Trophoblast cell (in vitro differentiated cells and primary cell): ENCODE measurements at regions not wholly inside any gene's neighbourhood (a gene's known extent, or its start where the extent isn't known, plus 50 kb on each side); places are given as distances from the start of the nearest gene placed in this dataset.
"Not testable (repeated sequence)": the region's sequence is repeated elsewhere in the genome, so short reads cannot be mapped to it uniquely, and the experiment has no call there.

ENCODE experiments used
- DNase-seq, 2 donors: peaks; one replicate each; pipeline ENCODE4 v3.0.0-alpha.2; 2016
- H2AFZ ChIP-seq: 2 replicates; pipeline ENCODE4 v1.6.1; 2013; ENCODE audit warnings: low read length, moderate library complexity, mild to moderate bottlenecking; ENCODE audit not compliant: insufficient read depth, poor library complexity
- H2AK5ac ChIP-seq: 2 replicates; pipeline ENCODE4 v1.6.1; 2013; ENCODE audit warnings: mild to moderate bottlenecking, low read length
- H2BK120ac ChIP-seq: 2 replicates; pipeline ENCODE4 v1.6.1; 2013; ENCODE audit warnings: low read length, mild to moderate bottlenecking, moderate library complexity; ENCODE audit not compliant: insufficient read depth, poor library complexity
- H2BK12ac ChIP-seq: 2 replicates; pipeline ENCODE4 v1.6.1; 2013; ENCODE audit warnings: mild to moderate bottlenecking, low read length, moderate library complexity
- H2BK5ac ChIP-seq: 2 replicates; pipeline ENCODE4 v1.6.1; 2013; ENCODE audit warnings: low read length, low read depth, moderate library complexity, mild to moderate bottlenecking; ENCODE audit not compliant: poor library complexity
- H3K14ac ChIP-seq: 2 replicates; pipeline ENCODE4 v1.6.1; 2013; ENCODE audit warnings: mild to moderate bottlenecking, low read length
- H3K18ac ChIP-seq: 2 replicates; pipeline ENCODE4 v1.6.1; 2013; ENCODE audit warnings: mild to moderate bottlenecking, low read length
- H3K23ac ChIP-seq: 2 replicates; pipeline ENCODE4 v1.6.1; 2013; ENCODE audit warnings: low read length
- H3K27ac ChIP-seq: 2 replicates; pipeline ENCODE4 v1.5.1; 2013; ENCODE audit warnings: low read depth, mild to moderate bottlenecking, inconsistent platforms, low read length, moderate library complexity
- H3K27me3 ChIP-seq: 2 replicates; pipeline ENCODE4 v1.6.1; 2013; ENCODE audit warnings: inconsistent platforms, mild to moderate bottlenecking, low read length, moderate library complexity; ENCODE audit not compliant: insufficient read depth
- H3K36me3 ChIP-seq, 2 experiments: 1 replicate in 1 of 2; 2 replicates in 1 of 2; pipeline ENCODE4 v1.6.1; 2013; ENCODE audit warnings: low read length in 2 of 2, mild to moderate bottlenecking in 2 of 2, moderate library complexity in 1 of 2; ENCODE audit not compliant: insufficient read depth in 2 of 2, control insufficient read depth in 1 of 2
- H3K4ac ChIP-seq: 2 replicates; pipeline ENCODE4 v1.6.1; 2013; ENCODE audit warnings: low read depth, mild to moderate bottlenecking, low read length, moderate library complexity
- H3K4me1 ChIP-seq, 2 experiments: 1 replicate in 1 of 2; 2 replicates in 1 of 2; pipeline ENCODE4 v1.6.1; 2013; ENCODE audit warnings: low read length in 2 of 2, mild to moderate bottlenecking in 2 of 2, moderate library complexity in 1 of 2; ENCODE audit not compliant: insufficient read depth in 2 of 2, control insufficient read depth in 1 of 2
- H3K4me2 ChIP-seq: 2 replicates; pipeline ENCODE4 v1.6.1; 2013; ENCODE audit warnings: inconsistent platforms, mild to moderate bottlenecking, low read length, moderate library complexity
- H3K4me3 ChIP-seq: 2 replicates; pipeline ENCODE4 v1.5.1; 2013; ENCODE audit warnings: mild to moderate bottlenecking, low read depth, low read length, inconsistent platforms
- H3K79me1 ChIP-seq: one replicate; pipeline ENCODE4 v1.6.1; 2013; ENCODE audit warnings: low read length
- H3K79me2 ChIP-seq: 2 replicates; pipeline ENCODE4 v1.6.1; 2013; ENCODE audit warnings: low read length, mild to moderate bottlenecking; ENCODE audit not compliant: control insufficient read depth, insufficient read depth, poor library complexity
- H3K9ac ChIP-seq: 2 replicates; pipeline ENCODE4 v1.6.1; 2013; ENCODE audit warnings: mild to moderate bottlenecking, low read length
- H3K9me3 ChIP-seq: 2 replicates; pipeline ENCODE4 v1.6.1; 2013; ENCODE audit warnings: low read depth, mild to moderate bottlenecking, control low read depth, inconsistent platforms, low read length; ENCODE audit not compliant: insufficient read depth
- H4K12ac ChIP-seq: 2 replicates; pipeline ENCODE4 v1.6.1; 2013; ENCODE audit warnings: low read depth, mild to moderate bottlenecking, low read length, moderate library complexity
- H4K8ac ChIP-seq: 2 replicates; pipeline ENCODE4 v1.6.1; 2013; ENCODE audit warnings: low read depth, mild to moderate bottlenecking, low read length, moderate library complexity
- H4K91ac ChIP-seq: one replicate; pipeline ENCODE4 v1.6.1; 2013; ENCODE audit warnings: low read depth, mild to moderate bottlenecking, low read length, moderate library complexity
- WGBS: extraction: QIAGEN DNeasy Blood & Tissue Kit; methylation state at CpG from one replicate; pipeline ENCODE4 v1.1.7; 2013; ENCODE audit warnings: missing lambda C conversion rate; ENCODE audit not compliant: insufficient read length, insufficient coverage; ENCODE audit errors: extremely low coverage; 5-methylcytosine and 5-hydroxymethylcytosine counted together

- Histone ChIP-seq H2BK12ac (no peak overlapping the region), H3K4me2 (no peak overlapping the region), H4K91ac (no peak overlapping the region), H3K4me1 (no peaks in the 10 kb centered on the region), H3K9me3 (no peaks in the 10 kb centered on the region), H3K27me3 (no peaks in the 10 kb centered on the region), H2BK5ac (no peak overlapping the region), H3K23ac (no peak overlapping the region), H3K79me2 (no peaks in the 10 kb centered on the region), H2AFZ (no peak overlapping the region), H2AK5ac (no peak overlapping the region), H3K4ac (no peak overlapping the region), H3K18ac (no peak overlapping the region), H3K4me3 (no peak overlapping the region), H3K27ac (no peak overlapping the region), H3K14ac (no peak overlapping the region), H3K36me3 (no peaks in the 10 kb centered on the region), H4K8ac (no peak overlapping the region), H3K79me1 (no peaks in the 10 kb centered on the region), H2BK120ac (no peak overlapping the region), H4K12ac (no peak overlapping the region), H3K9ac (no peak overlapping the region)
- no CpG with 5 or more reads among the region's 1 CpG for WGBS
- no peak for DNase-seq
Observed at GRCh38 chr10:120052964-120053702, 160.6 kb downstream of the SEC23IP start.

- H3K18ac ChIP-seq, H3K9ac ChIP-seq, H3K79me1 ChIP-seq, H3K23ac ChIP-seq, H3K4me3 ChIP-seq, H2BK5ac ChIP-seq, H2AK5ac ChIP-seq, H4K8ac ChIP-seq, H3K4me1 ChIP-seq, H3K4me2 ChIP-seq, H3K36me3 ChIP-seq, DNase-seq, H3K27me3 ChIP-seq, H2BK120ac ChIP-seq, H3K4ac ChIP-seq, H3K9me3 ChIP-seq, H3K14ac ChIP-seq, H4K91ac ChIP-seq, H2AFZ ChIP-seq, H4K12ac ChIP-seq, H3K79me2 ChIP-seq, H3K27ac ChIP-seq, H2BK12ac ChIP-seq: not testable (repeated sequence)
- no CpG with 5 or more reads among the region's 5 CpGs for WGBS
Observed at GRCh38 chr10:120059790-120060189, 167.3 kb downstream of the SEC23IP start.

GRCh38 chr10:120067427-120067826, 174.9 kb downstream of the SEC23IP start:
- Histone ChIP-seq H3K4me3 (no peak overlapping the region), H3K79me1 (no peaks in the 10 kb centered on the region), H3K36me3 (no peaks in the 10 kb centered on the region), H3K9ac (no peak overlapping the region), H3K4me1 (no peaks in the 10 kb centered on the region), H3K27ac (no peak overlapping the region), H3K14ac (no peak overlapping the region), H4K12ac (no peak overlapping the region), H2BK5ac (no peak overlapping the region), H2BK120ac (no peak overlapping the region), H4K91ac (no peak overlapping the region), H3K79me2 (no peaks in the 10 kb centered on the region), H3K9me3 (peaks cover 2% of the 10 kb centered on the region), H2AFZ (no peak overlapping the region), H4K8ac (no peak overlapping the region), H3K27me3 (no peaks in the 10 kb centered on the region), H2AK5ac (no peak overlapping the region), H3K23ac (no peak overlapping the region), H3K4me2 (no peak overlapping the region), H2BK12ac (no peak overlapping the region), H3K18ac (no peak overlapping the region), H3K4ac (no peak overlapping the region)
- no peak for DNase-seq
- no CpG with 5 or more reads among the region's 2 CpGs for WGBS

DNA sequence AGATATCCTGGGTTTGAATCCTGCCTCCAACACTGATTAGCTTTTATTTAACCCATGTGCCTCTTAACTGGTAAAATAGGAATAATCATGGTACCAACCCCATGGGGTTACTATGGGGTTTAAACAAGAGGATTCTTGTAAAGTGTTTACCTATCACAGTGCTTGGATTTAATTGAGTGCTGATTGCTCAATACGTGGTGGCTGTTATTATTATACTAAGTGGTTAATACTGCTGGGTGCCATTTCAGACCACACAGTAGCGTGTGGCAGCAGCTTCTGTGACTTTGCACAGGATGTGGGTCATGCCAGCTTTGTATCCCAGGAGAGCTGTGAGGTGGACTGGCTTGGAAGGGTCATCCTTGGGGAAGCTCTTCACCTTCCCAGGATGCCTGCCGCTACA, 177.2 kb downstream of the SEC23IP start:
- no peak overlapping the region for H3K27ac ChIP-seq
- H3K4me3 ChIP-seq = no peak overlapping the region
- no peaks in the 10 kb centered on the region for H3K4me1 ChIP-seq
- H2BK12ac ChIP-seq = no peak overlapping the region
- H3K36me3 ChIP-seq = no peaks in the 10 kb centered on the region
- no peak overlapping the region for H3K4me2 ChIP-seq
- DNase-seq = no peak
- H3K14ac ChIP-seq = no peak overlapping the region
- no peak overlapping the region for H3K4ac ChIP-seq
- H3K9me3 ChIP-seq = peaks cover 2% of the 10 kb centered on the region
- no peak overlapping the region for H4K91ac ChIP-seq
- H2BK120ac ChIP-seq = no peak overlapping the region
- H3K18ac ChIP-seq = no peak overlapping the region
- no CpG with 5 or more reads among the region's 3 CpGs for WGBS
- no peaks in the 10 kb centered on the region for H3K27me3 ChIP-seq
- no peak overlapping the region for H3K9ac ChIP-seq
- no peaks in the 10 kb centered on the region for H3K79me1 ChIP-seq
- no peaks in the 10 kb centered on the region for H3K79me2 ChIP-seq
- H2AK5ac ChIP-seq = no peak overlapping the region
- H4K12ac ChIP-seq = no peak overlapping the region
- H3K23ac ChIP-seq = no peak overlapping the region
- H2BK5ac ChIP-seq = no peak overlapping the region
- H2AFZ ChIP-seq = no peak overlapping the region
- no peak overlapping the region for H4K8ac ChIP-seq
